DMS 273 (cell line): ENCODE measurements at regions not wholly inside any gene's neighbourhood (a gene's known extent, or its start where the extent isn't known, plus 50 kb on each side); places are given as distances from the start of the nearest gene placed in this dataset.
A peak's percentile ranks its signal among the peaks of the same experiment; 100 is the strongest.
"Not testable (repeated sequence)": the region's sequence is repeated elsewhere in the genome, so short reads cannot be mapped to it uniquely, and the experiment has no call there.

Experiments used
- DNase-seq: peaks from one replicate; lab custom pipeline; 2025; ENCODE audit not compliant: unreplicated experiment; lab: John Stamatoyannopoulos, UW

DNA sequence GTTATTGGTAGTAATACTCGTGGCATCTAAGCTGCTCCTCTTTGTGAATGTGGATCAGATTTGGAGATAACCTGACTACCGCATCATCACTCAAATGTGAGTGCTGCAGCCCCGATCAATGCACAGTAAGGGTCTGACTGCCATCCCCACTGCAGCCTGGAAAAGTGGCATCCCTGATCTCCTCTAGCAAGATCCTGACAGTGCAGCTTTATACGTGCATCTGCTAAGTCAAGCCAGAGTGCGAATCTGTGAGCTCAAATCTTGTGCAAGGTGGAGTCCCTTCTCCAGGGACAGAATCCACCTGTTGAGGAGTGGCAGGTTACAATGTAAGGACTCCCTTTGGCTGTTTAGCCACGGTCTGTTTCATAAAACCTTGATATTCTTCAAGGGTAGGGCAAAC, 215.0 kb upstream of the EXOC2 start:
- DNase-seq = no peak

DNA sequence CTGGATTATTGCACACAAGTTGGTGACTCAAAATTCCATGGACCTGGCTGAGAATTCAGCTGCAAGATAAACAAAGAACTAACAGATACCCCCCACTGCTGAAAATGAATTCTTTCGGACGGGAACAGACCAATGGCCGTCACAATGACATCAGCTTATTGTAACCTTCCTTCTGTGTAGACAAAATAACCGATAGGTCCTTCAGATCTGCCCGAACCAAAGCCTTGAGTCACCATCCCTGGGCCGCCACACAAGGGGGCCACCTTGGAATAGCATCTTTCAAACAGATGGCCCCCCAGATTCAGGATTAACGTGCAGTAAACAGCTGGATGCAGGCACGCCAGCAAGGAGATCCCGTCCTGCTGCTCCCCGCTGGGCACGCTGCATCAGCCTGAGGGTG, 214.0 kb upstream of the EXOC2 start:
- no peak for DNase-seq

DNA sequence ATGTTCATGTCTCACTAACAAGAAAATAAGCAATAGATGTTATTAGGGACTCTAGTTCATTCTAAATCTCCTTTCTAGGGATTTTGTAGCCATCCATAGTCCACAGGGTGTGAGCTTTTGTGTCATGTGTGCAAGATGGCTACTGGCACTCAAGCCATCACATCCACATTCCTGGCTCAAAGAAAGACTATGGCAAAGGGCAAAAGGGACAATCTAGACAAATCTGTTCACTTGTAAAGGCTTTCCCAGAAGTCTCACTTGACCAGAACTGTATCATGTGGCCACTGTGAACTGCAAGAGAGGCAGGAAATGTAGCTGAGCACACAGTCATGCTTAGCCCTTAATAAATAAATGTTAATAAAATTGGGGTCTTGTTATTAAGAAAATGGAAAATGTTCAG, 212.6 kb upstream of the EXOC2 start:
- DNase-seq = no peak

DNA sequence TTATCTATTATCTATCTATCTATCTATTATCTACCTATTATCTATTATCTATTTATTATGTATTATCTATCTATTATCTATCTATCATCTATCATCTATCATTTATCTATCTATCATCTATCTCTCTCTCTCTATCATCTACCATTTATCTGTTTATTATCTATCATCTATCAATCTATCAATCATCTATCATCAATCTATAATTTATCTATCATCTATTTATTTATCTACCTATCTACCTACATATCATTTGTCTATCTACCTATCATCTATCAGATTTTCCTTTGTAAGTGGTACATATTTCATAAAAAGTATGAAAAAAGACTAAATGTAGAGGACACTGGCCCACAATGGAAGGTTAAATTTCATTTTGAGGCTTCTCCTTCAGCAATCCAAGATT, 212.1 kb upstream of the EXOC2 start:
- no peak for DNase-seq

DNA sequence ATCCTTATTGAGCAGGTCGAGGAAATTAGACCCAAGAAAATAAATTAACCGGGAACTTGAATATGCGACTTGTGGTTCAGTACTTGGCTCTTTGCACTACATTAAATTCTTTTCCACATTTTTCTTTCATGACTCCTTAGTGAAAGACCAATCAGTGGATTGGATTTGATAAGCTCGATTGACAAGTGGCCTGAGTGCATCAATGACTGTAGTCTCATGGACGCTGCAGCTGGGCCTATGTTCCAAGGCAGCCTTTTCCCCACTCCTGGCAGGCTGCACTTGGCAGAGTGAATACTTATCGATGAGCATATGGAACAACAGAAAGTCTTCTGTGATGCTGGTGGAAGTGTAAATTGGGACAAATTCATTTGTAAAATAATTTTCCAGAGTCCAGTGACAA, 210.8 kb upstream of the EXOC2 start:
- no peak for DNase-seq

DNA sequence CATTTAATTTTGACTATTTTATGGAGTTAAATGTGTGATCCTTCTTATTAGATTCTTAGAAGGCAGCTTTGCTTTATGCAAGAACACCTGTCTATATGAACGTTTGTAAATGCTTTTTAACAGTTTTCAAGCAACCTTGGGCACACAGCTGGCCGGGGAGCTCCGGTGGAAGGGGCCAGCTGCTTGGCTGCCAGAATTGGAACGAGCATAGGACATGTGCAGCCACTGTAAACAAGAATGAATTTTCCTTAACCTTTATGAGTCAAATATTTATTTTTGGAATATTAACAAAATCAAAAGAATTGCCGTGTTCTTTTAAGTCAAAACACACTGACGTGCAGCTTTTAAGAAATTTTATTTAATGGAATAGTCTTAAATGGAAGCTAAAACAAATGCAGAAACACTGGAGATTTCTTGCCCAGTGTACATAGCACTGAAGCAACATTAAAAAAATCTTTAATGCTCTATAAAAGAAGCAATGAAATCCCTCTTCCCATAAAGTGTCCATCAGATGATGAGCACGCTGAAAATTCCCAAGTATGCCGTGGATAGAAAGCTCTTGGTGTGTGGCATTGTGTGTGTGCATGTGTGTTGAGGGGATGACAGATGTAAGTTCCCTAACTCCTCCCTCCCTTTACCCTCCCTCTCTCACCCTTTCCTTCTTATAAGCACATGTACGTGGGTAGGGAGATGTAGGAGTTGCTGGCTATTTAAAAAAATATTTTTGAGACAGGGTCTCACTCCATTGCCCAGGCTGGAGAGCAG, 208.9 kb upstream of the EXOC2 start:
- peak; percentile 50 for DNase-seq

DNA sequence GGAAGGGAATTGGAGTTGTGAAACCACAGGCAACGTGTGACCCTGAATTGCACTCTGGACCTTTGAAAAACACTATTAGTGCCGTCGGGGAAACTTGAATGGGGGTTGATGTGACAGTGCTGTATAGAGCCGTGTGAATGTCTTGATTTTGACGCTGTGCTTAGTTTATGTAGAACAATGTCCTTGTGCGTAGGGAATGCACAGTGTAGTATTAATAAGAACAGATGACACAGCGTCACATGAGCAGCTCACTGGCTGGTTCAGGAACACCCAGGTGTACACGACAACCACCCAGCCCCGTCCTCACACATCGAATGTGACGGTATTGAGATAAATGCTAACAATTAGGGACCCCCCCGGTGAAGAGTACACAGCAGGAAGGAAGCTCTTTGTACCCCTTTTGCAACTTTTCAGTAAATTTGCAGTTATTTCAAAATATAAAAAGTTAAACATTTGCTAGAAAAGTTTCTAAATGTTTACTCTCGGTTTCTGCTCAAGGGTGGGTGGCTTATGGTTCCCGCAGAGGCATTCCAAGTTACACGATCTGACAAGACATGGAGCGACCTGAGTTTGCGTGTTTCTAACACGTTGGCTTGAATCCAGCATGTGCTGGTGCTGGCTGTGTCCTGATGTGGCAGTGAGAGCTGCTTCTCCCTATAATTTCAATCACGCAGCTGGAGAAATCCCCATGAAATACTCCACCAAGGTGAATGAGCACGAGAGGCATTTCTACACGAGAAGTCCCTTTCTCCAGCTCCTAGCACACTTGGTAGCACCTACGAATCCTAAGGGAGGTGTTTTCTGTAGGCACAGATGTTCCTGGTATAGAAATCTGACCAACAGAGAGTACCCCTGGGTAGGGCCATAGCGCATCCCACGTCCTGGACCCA, 208.0 kb upstream of the EXOC2 start:
- DNase-seq = no peak

DNA sequence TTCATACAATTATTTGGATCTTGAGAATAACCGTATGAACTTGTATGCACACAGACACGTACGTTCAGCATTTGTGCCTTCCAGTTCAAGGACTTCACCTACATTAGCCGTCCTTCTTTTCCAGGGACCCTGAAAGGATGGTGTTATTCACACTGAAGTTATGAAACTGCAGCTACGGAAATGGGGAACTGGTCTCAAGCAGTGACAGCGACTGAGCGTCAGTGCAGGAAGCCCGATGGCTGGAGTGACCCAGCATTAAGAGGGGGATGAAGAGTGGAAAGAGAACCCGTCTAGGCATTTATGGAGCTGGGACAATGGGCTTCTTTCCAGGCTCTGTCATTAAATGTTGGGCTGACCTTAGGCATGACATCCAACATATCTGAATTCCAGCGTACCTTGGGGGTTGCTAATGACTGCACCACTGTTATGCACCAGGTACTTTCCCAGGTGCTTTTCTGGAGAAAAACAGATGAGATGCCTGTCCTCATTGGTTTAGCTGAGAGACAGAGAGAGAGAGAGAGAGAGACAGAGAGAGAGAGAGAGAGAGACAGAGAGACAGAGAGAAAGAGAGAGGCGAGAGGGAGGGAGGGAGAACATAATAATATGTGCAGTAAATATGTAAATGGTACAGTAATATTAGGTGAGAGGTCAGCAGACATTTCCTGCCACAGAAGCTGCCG, 204.7 kb upstream of the EXOC2 start:
- DNase-seq = no peak

DNA sequence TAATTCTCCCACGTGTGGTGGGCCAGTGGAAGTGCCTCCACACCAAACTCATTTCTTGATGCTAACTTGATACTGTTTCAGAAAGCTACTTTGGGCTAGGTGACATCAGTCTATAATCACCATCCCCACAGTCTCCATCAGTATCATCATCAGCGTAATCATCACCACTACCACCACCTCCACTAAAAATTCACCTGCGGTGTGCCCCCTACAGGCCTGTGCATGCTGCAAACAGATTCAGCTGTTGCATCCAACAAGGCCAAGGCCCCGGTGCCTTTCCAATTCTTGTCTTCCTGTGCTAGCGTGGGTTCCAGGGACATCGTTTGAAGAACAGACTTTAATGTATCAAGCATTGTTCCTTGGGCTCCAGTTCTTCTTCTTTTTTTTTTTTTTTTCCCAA, 201.3 kb upstream of the EXOC2 start:
- DNase-seq = peak; percentile 30

DNA sequence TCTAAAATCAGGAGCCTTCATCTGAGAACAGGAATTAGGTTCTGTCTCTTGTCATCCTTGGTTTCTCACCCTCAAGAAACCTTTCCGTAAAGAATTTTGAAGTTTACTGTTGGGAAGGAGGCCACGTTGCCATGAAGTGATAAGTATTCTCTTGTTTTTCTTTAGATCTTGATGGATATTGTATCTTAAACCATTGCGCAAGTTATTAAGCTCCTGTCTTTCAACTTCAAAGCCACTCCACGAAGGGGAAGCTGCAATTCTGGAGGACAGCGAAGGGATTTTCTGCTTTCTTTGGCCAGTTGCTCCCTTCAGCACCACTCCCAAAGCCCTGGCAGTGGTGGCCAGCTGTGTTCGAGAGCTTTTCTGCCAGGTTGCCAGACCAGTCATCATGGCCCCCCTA, 198.1 kb upstream of the EXOC2 start:
- DNase-seq = no peak

DNA sequence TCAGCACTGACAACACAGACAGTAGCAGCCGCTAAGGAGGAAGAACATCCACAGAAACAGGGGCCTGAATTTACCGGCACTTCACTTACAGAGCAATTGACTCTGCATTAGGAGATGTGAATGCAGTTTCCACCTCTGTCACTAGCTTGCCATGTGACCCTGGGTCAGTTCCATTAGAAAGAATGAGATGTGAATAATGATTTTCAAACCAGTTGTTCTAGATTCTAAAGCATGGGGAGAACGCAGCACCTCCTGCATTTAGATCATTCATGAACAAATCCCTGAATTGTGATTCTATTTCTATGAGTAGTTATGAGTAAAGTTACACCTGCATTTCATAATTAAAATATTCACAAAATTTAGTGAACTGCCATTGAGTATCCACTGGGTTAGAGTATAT, 197.3 kb upstream of the EXOC2 start:
- DNase-seq = no peak

DNA sequence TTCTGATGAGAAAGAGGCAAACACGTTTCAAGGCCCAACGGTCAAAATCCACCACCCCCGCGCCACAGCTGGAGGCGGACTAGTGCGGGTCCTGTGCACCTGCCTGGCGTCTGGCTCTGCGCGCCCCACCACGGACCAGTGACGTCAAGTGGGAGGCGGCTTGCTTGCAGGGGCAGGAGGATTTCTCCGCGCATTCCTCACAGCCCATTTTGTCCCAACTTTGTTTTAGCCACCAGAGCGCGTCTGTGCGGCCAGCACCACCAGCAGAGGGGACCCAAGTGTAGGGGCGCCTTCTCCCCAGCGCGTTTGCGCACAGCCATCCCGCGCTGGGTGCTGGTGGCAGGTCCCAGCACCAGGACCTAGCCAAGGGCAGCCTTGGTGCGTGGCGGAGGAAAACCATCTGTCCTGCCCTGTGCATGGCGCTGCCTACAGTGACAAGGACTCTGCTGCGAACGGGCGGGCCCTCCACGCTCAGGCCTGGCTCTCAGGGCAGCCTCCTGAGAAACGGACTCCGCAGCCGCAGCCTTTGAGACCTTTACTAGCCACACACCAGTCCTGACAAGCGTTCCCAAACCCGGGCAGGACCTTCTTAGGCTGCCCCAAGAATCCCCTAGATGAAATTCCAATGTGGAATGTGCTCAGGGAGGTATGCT, 194.8 kb upstream of the EXOC2 start:
- no peak for DNase-seq

DNA sequence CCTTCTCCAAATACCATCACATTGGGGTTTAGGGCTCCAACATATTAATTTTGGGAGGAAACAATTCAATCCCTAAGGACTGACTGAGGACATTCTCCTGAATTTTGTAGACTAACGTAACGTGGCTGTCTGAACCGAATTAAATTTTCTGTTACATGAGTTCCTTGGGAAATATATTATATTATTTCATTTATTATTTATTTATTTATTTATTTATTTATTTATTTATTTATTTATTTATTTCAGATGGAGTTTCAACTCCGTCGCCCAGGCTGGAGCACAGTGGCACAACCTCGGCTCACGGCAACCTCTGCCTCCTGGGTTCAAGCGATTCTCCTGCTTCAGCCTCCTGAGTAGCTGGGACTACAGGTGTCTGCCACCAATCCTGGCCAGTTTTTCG, 193.2 kb upstream of the EXOC2 start:
- not testable (repeated sequence) for DNase-seq

DNA sequence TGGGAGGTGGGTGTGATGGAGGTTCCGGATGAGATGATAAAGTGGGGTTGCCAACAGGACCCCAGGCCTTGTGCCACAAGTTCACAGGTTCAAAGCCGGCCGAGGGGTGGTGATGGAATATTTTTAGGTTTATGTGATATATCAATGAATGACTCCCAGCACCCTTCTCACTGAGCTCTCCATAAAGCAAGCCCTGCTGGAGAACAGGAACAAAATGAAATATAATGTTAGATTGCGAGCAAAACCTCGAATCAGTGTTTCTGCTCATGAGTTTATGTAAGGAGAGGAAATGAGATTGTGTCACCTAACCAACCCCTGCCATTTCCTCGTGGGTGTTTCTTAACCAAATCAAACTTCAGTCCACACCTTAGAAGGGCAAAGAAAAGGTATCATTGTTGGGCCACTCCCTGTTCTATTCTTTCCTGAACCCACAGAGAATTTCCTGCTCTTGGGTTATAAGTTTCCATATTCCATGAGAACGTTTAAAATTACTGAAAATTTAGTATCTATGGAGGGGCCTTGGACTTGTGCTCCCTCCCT, 192.2 kb upstream of the EXOC2 start:
- DNase-seq = no peak

DNA sequence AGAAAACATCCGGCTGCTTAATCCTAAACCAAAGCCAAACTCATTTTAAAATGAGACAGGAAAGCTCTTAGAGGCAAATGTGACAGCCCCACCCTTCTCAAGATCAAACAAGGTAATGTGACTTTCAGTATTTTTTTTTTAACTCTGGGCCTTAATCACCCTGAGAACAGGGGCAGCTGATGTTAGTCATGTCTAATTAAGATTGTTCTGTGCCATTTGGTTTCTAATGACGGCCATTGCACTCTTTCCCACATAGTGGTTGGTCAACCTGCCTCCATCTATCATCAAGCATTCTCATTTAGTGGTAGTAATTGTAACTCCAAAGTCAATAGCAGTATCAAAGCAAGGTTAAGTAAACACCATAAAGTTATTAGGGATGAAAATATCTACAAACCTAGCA, 191.6 kb upstream of the EXOC2 start:
- no peak for DNase-seq

DNA sequence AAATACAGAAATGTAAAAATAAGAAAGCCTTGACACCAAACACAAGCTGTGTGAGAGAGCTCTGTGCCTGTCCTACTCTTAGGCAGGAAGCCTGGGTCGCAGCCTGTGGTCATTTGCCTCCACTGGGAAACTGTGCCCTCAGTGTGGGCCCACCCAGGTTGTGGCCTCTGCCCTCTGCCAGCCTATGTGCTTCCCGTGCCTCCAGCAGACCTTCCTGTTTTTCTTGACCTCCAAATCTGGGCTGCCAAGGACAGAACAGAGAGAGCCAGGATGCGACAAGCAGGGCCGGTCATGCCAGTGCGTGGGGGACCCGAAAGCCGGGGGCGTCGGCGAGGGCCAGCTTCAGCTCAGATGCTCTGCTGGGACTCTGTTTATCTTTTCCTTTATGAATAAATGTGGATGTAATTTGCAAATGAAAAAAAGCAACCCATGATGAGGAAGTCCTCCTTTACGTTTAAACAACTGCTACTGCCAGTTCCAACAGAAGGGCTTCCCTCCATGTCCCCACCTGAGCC, 189.2 kb upstream of the EXOC2 start:
- no peak for DNase-seq

DNA sequence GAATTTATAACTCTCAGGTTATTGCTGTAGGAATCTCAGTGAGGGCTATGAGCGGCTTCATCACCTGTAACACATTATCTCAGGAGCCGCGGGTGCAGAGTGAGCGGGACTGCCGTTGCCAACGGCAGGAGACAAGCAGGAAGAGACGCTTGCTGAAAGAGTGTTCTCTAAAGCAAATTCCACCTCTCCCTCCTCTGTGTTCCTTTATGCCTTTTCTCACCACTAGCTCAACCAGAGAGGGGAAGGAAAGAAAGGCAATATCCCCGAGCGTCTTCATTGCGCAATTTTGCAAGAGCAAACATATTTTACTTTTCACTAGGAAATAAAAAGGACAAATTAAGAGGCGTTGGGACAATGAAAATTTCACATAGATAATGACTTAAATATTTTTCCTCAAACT, 185.2 kb upstream of the EXOC2 start:
- DNase-seq = no peak

DNA sequence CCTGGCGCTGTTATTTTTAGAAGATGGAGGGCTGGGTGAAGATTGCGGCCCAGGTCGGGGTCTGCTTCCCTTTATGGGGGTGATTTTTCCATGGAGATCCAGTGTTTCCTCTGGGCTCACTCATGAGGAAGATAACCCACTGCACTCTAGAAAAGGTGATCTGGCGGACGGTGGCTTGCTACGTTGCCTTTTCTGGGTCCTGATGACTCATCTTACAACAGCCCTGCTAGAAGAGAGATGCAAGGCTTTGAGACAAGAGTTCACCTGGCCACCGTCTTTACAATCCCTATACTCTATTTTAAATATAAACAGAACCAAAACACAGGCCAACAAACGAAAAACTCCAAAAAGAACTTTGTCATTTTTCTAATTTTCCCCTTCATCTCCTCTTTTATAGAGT, 182.1 kb upstream of the EXOC2 start:
- no peak for DNase-seq

DNA sequence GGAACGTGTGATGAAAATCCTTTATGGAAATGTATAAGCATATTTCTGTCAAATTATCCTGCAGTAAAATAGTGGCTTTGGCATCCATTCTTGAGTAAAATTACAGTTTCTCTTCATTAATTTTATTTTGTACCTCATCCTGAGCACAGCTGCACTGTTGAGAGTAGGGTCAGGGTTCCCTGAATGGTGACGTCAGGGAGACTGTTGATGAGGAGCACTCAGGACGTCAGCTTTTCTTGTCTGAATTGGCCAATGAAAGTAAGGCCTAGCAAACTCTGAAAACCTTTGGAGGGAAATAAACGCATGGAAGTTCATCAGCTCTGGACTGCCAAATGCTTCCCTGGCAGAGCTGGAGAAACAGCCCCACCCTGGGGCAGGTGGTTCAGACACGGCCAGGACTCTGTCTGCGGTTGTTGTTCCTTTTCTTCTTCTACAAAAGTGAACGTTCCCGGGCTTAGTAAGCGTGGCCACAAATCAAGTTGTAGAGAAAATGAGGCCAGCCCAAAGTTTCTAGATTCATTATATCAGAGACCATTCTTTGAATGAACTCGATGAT, 179.7 kb upstream of the EXOC2 start:
- DNase-seq = no peak

DNA sequence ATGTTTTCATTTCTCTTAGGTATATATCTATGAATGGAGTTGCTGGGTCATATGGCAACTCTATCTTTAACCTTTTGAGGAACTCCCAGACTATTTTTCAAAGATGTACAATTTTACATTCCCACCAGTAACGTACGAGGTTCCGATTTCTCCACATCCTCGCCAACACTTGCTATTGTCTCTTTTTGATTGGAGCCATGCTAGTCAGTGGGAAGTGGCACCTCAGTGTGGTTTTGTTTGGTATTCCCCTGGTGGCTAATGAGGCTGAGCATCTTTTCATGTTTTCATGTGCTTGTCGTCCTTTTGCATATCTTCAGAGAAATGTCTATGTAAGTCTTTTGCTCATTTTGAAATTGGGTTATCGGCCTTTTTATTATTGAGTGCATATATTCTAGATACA, 178.6 kb upstream of the EXOC2 start:
- no peak for DNase-seq

DNA sequence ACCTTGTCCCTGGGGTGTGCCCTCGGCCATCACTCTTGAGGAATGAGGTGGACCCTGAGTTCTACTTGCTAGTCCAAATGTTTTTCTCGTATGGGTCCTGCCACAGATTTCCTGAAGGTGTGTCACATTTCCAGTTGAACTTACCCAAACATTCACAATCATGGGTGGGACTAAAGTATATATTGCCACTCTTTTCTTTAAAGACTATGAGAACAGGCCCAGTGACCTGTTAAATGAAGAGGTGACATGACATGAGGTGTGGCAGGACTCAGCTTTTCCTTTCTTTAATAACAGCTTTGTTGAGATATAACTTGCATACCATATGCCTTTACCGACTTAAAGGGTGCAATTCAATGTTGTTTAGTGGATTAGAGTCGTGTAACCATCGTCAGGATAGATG, 177.2 kb upstream of the EXOC2 start:
- no peak for DNase-seq
